Activated CD4-positive, alpha-beta T cell treated with anti-CD3 and anti-CD28 coated beads for 36 hours (primary cell): ENCODE measurements at regions not wholly inside any gene's neighbourhood (a gene's known extent, or its start where the extent isn't known, plus 50 kb on each side); places are given as distances from the start of the nearest gene placed in this dataset.

ENCODE experiments used
- ATAC-seq: fragments of 200-7000 bp; cut with Tn5 transposase; one replicate; pipeline ENCODE4 v1.10.0; 2021; ENCODE audit warnings: mild to moderate bottlenecking, moderate library complexity
- CTCF ChIA-PET: fragments of 350-600 bp; sonication (Branson Sonifier 250); formaldehyde crosslinking; loops from one replicate; lab custom pipeline; 2021; ENCODE audit warnings: antibody characterized with exemption; lab: Charles Lee
- POLR2A ChIA-PET: fragments of 350-600 bp; sonication (Branson Sonifier 250); formaldehyde crosslinking; loops from one replicate; lab custom pipeline; 2021; ENCODE audit warnings: antibody characterized with exemption, inconsistent platforms; lab: Charles Lee
- DNase-seq: peaks from one replicate; pipeline ENCODE4 v3.0.0-alpha.2; 2020
- H3K27ac Mint-ChIP-seq: one replicate; pipeline ENCODE4 v1.8.0; 2021; ENCODE audit warnings: mixed read lengths
- H3K27me3 Mint-ChIP-seq: one replicate; pipeline ENCODE4 v1.8.0; 2021; ENCODE audit warnings: mixed read lengths
- H3K36me3 Mint-ChIP-seq: one replicate; pipeline ENCODE4 v1.8.0; 2021; ENCODE audit warnings: low read depth, mixed read lengths
- H3K4me1 Mint-ChIP-seq: one replicate; pipeline ENCODE4 v1.8.0; 2021; ENCODE audit warnings: mixed read lengths
- H3K4me3 Mint-ChIP-seq: one replicate; pipeline ENCODE4 v1.8.0; 2021; ENCODE audit warnings: mild to moderate bottlenecking, moderate library complexity, mixed read lengths
- H3K9me3 Mint-ChIP-seq: one replicate; pipeline ENCODE4 v1.8.0; 2021; ENCODE audit warnings: low read depth, mixed read lengths
- intact Hi-C, 2 experiments: fragments of 100-400 bp; cut with DNase I in 1 of 2; cut with micrococcal nuclease in 1 of 2; formaldehyde crosslinking; loops; one replicate each; pipeline versions ENCODE4 v1.14.2 to v1.15.1; 2022 to 2024; cut with DNase I, micrococcal nuclease

DNA sequence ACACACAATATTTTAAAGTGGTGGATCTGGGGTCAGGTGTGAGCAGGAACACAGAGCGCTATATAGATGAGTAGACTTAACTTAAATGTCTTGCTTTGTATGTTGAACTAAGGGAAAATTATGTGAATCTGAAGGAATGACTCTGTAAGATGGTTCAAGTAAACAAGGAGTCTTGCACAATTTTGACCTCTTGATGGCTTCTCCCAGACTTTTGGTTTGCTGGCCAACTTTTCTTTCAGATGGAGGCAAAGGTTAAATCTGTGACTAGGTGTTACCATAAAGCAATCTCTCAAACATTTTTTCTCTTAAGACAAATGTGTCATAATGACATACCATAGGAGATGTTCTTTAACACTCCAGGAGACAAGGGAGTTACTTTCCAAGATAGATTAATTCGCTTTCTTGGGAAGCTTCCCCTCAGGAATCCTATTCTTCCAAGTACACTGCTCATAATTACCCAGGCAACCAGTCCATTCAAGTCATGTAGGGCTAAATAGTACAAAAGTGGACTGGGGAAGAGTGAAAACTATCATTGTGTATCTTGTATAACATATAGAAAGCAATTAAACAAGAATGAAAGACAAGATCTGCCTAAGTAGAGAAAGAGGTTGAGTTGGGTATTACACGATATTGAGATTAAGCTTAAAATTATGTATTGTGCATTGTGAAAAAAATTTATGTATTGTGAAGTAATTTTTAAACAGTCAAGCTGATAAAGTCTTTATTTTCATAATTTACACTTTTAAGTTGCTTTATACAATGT lies 60.3 kb upstream of the SLC27A6 start:
- H3K9me3 Mint-ChIP-seq: no peaks in the 10 kb centered on the region
- CTCF ChIA-PET: interaction anchor here (0.5 to 3.8 kb wide), 7 partner anchors 7 to 862 kb away, joined by 3 to 17 read pairs (median 5); no protein-coding TSS in a partner anchor
- H3K4me1 Mint-ChIP-seq: no peaks in the 10 kb centered on the region
- no peak overlapping the region for H3K4me3 Mint-ChIP-seq
- no peak for ATAC-seq
- peaks cover 4% of the 10 kb centered on the region for H3K27me3 Mint-ChIP-seq
- no peak for DNase-seq
- no peak overlapping the region for H3K27ac Mint-ChIP-seq
- intact Hi-C loops: loop anchor here (1.0 to 10.0 kb wide), 7 partner anchors 221 to 947 kb away; no protein-coding TSS in a partner anchor
- POLR2A ChIA-PET: no interaction called here
- no peaks in the 10 kb centered on the region for H3K36me3 Mint-ChIP-seq

GRCh38 chr5:128905568-128906110 lies 59.6 kb upstream of the SLC27A6 start:
- no peaks in the 10 kb centered on the region for H3K4me1 Mint-ChIP-seq
- no peaks in the 10 kb centered on the region for H3K36me3 Mint-ChIP-seq
- ATAC-seq (peak; percentile 47), DNase-seq (peak; percentile 52)
- POLR2A ChIA-PET: no interaction called here
- H3K27me3 Mint-ChIP-seq: peaks cover 4% of the 10 kb centered on the region
- H3K9me3 Mint-ChIP-seq: no peaks in the 10 kb centered on the region
- no peak overlapping the region for H3K27ac Mint-ChIP-seq
- intact Hi-C loops: loop anchor here (1.0 to 10.0 kb wide), 5 partner anchors 222 to 863 kb away; no protein-coding TSS in a partner anchor
- H3K4me3 Mint-ChIP-seq: no peak overlapping the region
- CTCF ChIA-PET: interaction anchor here (0.5 to 3.8 kb wide), 10 partner anchors 8 to 862 kb away, joined by 3 to 17 read pairs (median 5); partner anchors contain the start of gene ISOC1

- CTCF ChIA-PET: no interaction called here
- H3K27ac Mint-ChIP-seq: no peak overlapping the region
- intact Hi-C loops: no loop called here
- peaks cover 5% of the 10 kb centered on the region for H3K4me1 Mint-ChIP-seq
- ATAC-seq (peak; percentile 60), DNase-seq (no peak)
- H3K9me3 Mint-ChIP-seq: no peaks in the 10 kb centered on the region
- no peak overlapping the region for H3K4me3 Mint-ChIP-seq
- peaks cover 7% of the 10 kb centered on the region for H3K27me3 Mint-ChIP-seq
- POLR2A ChIA-PET: no interaction called here
- no peaks in the 10 kb centered on the region for H3K36me3 Mint-ChIP-seq
These were observed 51.7 kb upstream of the SLC27A6 start for GRCh38 chr5:128913551-128913950.
